HCT116 (cell line): ENCODE measurements at regions not wholly inside any gene's neighbourhood (a gene's known extent, or its start where the extent isn't known, plus 50 kb on each side); places are given as distances from the start of the nearest gene placed in this dataset.
"Not testable (repeated sequence)": the region's sequence is repeated elsewhere in the genome, so short reads cannot be mapped to it uniquely, and the experiment has no call there.

Source experiments
- ATAC-seq: fragments of 200-7000 bp; cut with Tn5 transposase; 2 replicates; pipeline ENCODE4 v1.9.1; 2020; ENCODE audit warnings: mild to moderate bottlenecking, moderate library complexity
- BruUV-seq: library from RNA; stranded (reverse); fragments of 400-500 nt; replicated peaks from 2 replicates; lab custom pipeline; 2021; lab: Mats Ljungman, UMichigan
- CTCF ChIA-PET: fragments of 300-600 bp; sonication (Branson Sonifier 250); formaldehyde crosslinking; loops from one replicate; lab custom pipeline; 2021; ENCODE audit warnings: antibody characterized with exemption; lab: Charles Lee
- POLR2A ChIA-PET: fragments of 300-600, 350-600 bp; sonication (Branson Sonifier 250); formaldehyde crosslinking; loops from one replicate; lab custom pipeline; 2021; ENCODE audit warnings: antibody characterized with exemption; lab: Charles Lee
- RAD21 ChIA-PET, 2 experiments: fragments of 300-600 bp; sonication (Branson Sonifier 250); formaldehyde crosslinking; loops; one replicate each; lab custom pipeline; 2023; ENCODE audit warnings: low total read pairs in 2 of 2; ENCODE audit not compliant: uncharacterized antibody in 2 of 2, unreplicated experiment in 2 of 2, low non-redundant PET in 1 of 2; lab: Charles Lee
- DNase-seq: peaks from one replicate; pipeline ENCODE4 v3.0.0-alpha.2; 2010; ENCODE audit warnings: low read depth, low spot score
- H2AFZ ChIP-seq: fragments of 200-600 bp; shearing (Covaris generic), sonication (generic); 2 replicates; pipeline ENCODE4 v1.6.1; 2017; ENCODE audit warnings: low read depth, mixed run types, mixed read lengths, antibody characterized with exemption, low read length; ENCODE audit not compliant: poor library complexity, severe bottlenecking
- H3K27ac ChIP-seq: 2 replicates; pipeline ENCODE4 v1.5.1; 2012; ENCODE audit warnings: low read depth, low read length
- H3K27me3 ChIP-seq: fragments of 200-600 bp; sonication (generic); 2 replicates; pipeline ENCODE4 v1.6.1; 2016; ENCODE audit warnings: mixed run types, low read length, mixed read lengths; ENCODE audit not compliant: insufficient read depth
- H3K36me3 ChIP-seq, 2 experiments: fragments of 200-500 bp in 1 of 2; fragments of 200-600 bp in 1 of 2; sonication (Bioruptor generic) in 1 of 2; sonication (generic) in 1 of 2; 2 replicates each; pipeline versions ENCODE4 v1.5.1 to v1.6.1; 2014 to 2016; ENCODE audit warnings: low read length in 2 of 2, inconsistent platforms in 1 of 2, mixed read lengths in 1 of 2, mixed run types in 1 of 2; ENCODE audit not compliant: insufficient read depth in 2 of 2, control insufficient read depth in 1 of 2
- H3K4me1 ChIP-seq, 2 experiments: fragments of 200-600 bp in 1 of 2; sonication (generic) in 1 of 2; 2 replicates each; pipeline versions ENCODE4 v1.5.1 to v1.6.1; 2012 to 2017; ENCODE audit warnings: low read length in 2 of 2, inconsistent platforms in 1 of 2, mild to moderate bottlenecking in 1 of 2, mixed read lengths in 1 of 2, mixed run types in 1 of 2, moderate library complexity in 1 of 2; ENCODE audit not compliant: insufficient read depth in 2 of 2, control insufficient read depth in 1 of 2
- H3K4me2 ChIP-seq: fragments of 200-600 bp; sonication (generic); 2 replicates; pipeline ENCODE4 v1.6.1; 2017; ENCODE audit warnings: mixed run types, low read length, mixed read lengths
- H3K4me3 ChIP-seq, 2 experiments: fragments of 200-600 bp in 1 of 2; sonication (generic) in 1 of 2; replicated peaks in 1 of 2; 2 replicates each; pipeline ENCODE4 v1.5.1; 2011 to 2016; ENCODE audit warnings: low read length in 2 of 2, control low read depth in 1 of 2, low read depth in 1 of 2, mild to moderate bottlenecking in 1 of 2, mixed read lengths in 1 of 2, mixed run types in 1 of 2
- H3K79me2 ChIP-seq: fragments of 200-600 bp; sonication (generic); 2 replicates; pipeline ENCODE4 v1.6.1; 2017; ENCODE audit warnings: mild to moderate bottlenecking, mixed run types, low read length, moderate library complexity, mixed read lengths; ENCODE audit not compliant: insufficient read depth
- H3K9ac ChIP-seq: fragments of 200-600 bp; sonication (generic); 2 replicates; pipeline ENCODE4 v1.6.1; 2016; ENCODE audit warnings: low read length, mixed read lengths
- H3K9me2 ChIP-seq: fragments of 200-600 bp; sonication (generic), shearing (Covaris generic); 2 replicates; pipeline ENCODE4 v1.6.1; 2017; ENCODE audit warnings: mixed run types, mild to moderate bottlenecking, moderate library complexity; ENCODE audit not compliant: insufficient read depth
- H3K9me3 ChIP-seq, 2 experiments: fragments of 200-500 bp in 1 of 2; fragments of 200-600 bp in 1 of 2; sonication (Bioruptor generic) in 1 of 2; sonication (generic) in 1 of 2; 2 replicates each; pipeline ENCODE4 v1.6.1; 2014 to 2017; ENCODE audit warnings: low read length in 2 of 2, mixed read lengths in 2 of 2, inconsistent platforms in 1 of 2, low read depth in 1 of 2, mild to moderate bottlenecking in 1 of 2, mixed run types in 1 of 2, moderate library complexity in 1 of 2; ENCODE audit not compliant: control insufficient read depth in 1 of 2, insufficient read depth in 1 of 2
- H4K20me1 ChIP-seq: fragments of 200-600 bp; sonication (generic), shearing (Covaris generic); 2 replicates; pipeline ENCODE4 v1.6.1; 2017; ENCODE audit warnings: mixed run types, mild to moderate bottlenecking, moderate library complexity; ENCODE audit not compliant: insufficient read depth
- ATF3 ChIP-seq: IDR thresholded peaks from 2 replicates; pipeline ENCODE4 v1.6.1; 2012
- SP1 ChIP-seq: IDR thresholded peaks from 2 replicates; pipeline ENCODE4 v1.6.1; 2012; ENCODE audit warnings: low read depth
- TCF7L2 ChIP-seq: IDR thresholded peaks from 2 replicates; pipeline ENCODE4 v1.7.0; 2011; ENCODE audit warnings: borderline replicate concordance, inconsistent platforms; ENCODE audit not compliant: insufficient read depth, insufficient read length; ENCODE audit errors: extremely low read depth
- YY1 ChIP-seq: IDR thresholded peaks from 2 replicates; pipeline ENCODE4 v1.6.1; 2011; ENCODE audit warnings: low read length, low read depth, moderate library complexity, mild to moderate bottlenecking; ENCODE audit not compliant: insufficient replicate concordance; ENCODE audit errors: extremely low read depth
- ZNF274 ChIP-seq: fragments of 200-500 bp; sonication (Bioruptor generic); IDR thresholded peaks from 2 replicates; pipeline ENCODE4 v1.6.1; 2014; ENCODE audit warnings: mild to moderate bottlenecking, low read depth, low read length, inconsistent platforms
- intact Hi-C: fragments of 100-400 bp; cut with micrococcal nuclease; formaldehyde crosslinking; loops from 2 replicates; pipeline ENCODE4 v1.10.0; 2022
- TF ChIP-seq, protein P1 (sequence below): IDR thresholded peaks from 2 replicates; pipeline ENCODE4 v1.6.1; 2012; ENCODE audit warnings: low read depth

GRCh38 chr7:81154565-81154964 lies 235.7 kb upstream of the SEMA3C start:
- BruUV-seq: no TSS peak
- Histone ChIP-seq H3K4me3 (no peak overlapping the region), H3K27me3 (no peaks in the 10 kb centered on the region), H3K4me2 (no peak overlapping the region), H3K9ac (no peak overlapping the region), H3K36me3 (no peaks in the 10 kb centered on the region), H2AFZ (no peak overlapping the region), H3K27ac (no peak overlapping the region), H3K79me2 (no peaks in the 10 kb centered on the region), H4K20me1 (no peaks in the 10 kb centered on the region), H3K9me2 (no peaks in the 10 kb centered on the region), H3K4me1 (peaks cover 3 to 22% of the 10 kb centered on the region in 2 experiments; a peak in 3 of 4 replicates), H3K9me3 (no peaks in the 10 kb centered on the region)
- intact Hi-C loops: no loop called here
- DNase-seq (no peak), ATAC-seq (no peak)
- no peak for TF ChIP-seq ZNF274
- no peak for TF ChIP-seq TCF7L2
- TF ChIP-seq, protein P1, sequence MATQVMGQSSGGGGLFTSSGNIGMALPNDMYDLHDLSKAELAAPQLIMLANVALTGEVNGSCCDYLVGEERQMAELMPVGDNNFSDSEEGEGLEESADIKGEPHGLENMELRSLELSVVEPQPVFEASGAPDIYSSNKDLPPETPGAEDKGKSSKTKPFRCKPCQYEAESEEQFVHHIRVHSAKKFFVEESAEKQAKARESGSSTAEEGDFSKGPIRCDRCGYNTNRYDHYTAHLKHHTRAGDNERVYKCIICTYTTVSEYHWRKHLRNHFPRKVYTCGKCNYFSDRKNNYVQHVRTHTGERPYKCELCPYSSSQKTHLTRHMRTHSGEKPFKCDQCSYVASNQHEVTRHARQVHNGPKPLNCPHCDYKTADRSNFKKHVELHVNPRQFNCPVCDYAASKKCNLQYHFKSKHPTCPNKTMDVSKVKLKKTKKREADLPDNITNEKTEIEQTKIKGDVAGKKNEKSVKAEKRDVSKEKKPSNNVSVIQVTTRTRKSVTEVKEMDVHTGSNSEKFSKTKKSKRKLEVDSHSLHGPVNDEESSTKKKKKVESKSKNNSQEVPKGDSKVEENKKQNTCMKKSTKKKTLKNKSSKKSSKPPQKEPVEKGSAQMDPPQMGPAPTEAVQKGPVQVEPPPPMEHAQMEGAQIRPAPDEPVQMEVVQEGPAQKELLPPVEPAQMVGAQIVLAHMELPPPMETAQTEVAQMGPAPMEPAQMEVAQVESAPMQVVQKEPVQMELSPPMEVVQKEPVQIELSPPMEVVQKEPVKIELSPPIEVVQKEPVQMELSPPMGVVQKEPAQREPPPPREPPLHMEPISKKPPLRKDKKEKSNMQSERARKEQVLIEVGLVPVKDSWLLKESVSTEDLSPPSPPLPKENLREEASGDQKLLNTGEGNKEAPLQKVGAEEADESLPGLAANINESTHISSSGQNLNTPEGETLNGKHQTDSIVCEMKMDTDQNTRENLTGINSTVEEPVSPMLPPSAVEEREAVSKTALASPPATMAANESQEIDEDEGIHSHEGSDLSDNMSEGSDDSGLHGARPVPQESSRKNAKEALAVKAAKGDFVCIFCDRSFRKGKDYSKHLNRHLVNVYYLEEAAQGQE: no peak
- no peak for TF ChIP-seq YY1
- no peak for TF ChIP-seq SP1
- TF ChIP-seq ATF3: no peak
- POLR2A ChIA-PET: no interaction called here
- CTCF ChIA-PET: no interaction called here
- RAD21 ChIA-PET: no interaction called here

GRCh38 chr7:81152925-81153324 lies 234.1 kb upstream of the SEMA3C start:
- H3K4me2 ChIP-seq, RAD21 ChIA-PET, H3K9me3 ChIP-seq, H3K4me3 ChIP-seq, H3K9ac ChIP-seq, H4K20me1 ChIP-seq, DNase-seq, H3K27me3 ChIP-seq, ATAC-seq, POLR2A ChIA-PET, intact Hi-C loops, H3K27ac ChIP-seq, H3K79me2 ChIP-seq, H3K9me2 ChIP-seq, BruUV-seq, H2AFZ ChIP-seq, H3K36me3 ChIP-seq: not testable (repeated sequence)
- CTCF ChIA-PET: interaction anchor here (1.1 kb wide), 1 partner anchor 234 kb away, joined by 4 read pairs; the partner anchor contains the start of gene SEMA3C
- peaks cover 0 to 14% of the 10 kb centered on the region in 2 experiments; a peak in 3 of 4 replicates for H3K4me1 ChIP-seq
